GM23338 (cell line): ENCODE measurements at regions not wholly inside any gene's neighbourhood (a gene's known extent, or its start where the extent isn't known, plus 50 kb on each side); places are given as distances from the start of the nearest gene placed in this dataset.

ENCODE experiments used
- ATAC-seq: fragments of 200-7000 bp; cut with Tn5 transposase; 3 replicates; pipeline ENCODE4 v1.9.1; 2020
- DNase-seq: peaks from one replicate; pipeline ENCODE4 v3.0.0-alpha.2; 2015; ENCODE audit warnings: low spot score
- H2AFZ ChIP-seq: fragments of 200-600 bp; sonication (generic); 2 replicates; pipeline ENCODE4 v1.8.0; 2016; ENCODE audit warnings: antibody characterized with exemption, mild to moderate bottlenecking, moderate library complexity
- H3F3A ChIP-seq: fragments of 200-600 bp; sonication (generic); replicated peaks from 2 replicates; pipeline ENCODE4 v1.8.0; 2017; ENCODE audit warnings: antibody characterized with exemption, mixed run types, low read depth
- H3K27ac ChIP-seq: fragments of 200-600 bp; sonication (generic); 2 replicates; pipeline ENCODE4 v1.6.1; 2016; ENCODE audit warnings: low read depth
- H3K27me3 ChIP-seq: fragments of 200-600 bp; sonication (generic); 2 replicates; pipeline ENCODE4 v1.8.0; 2016; ENCODE audit warnings: mild to moderate bottlenecking, mixed run types, moderate library complexity; ENCODE audit not compliant: insufficient read depth
- H3K36me3 ChIP-seq: fragments of 200-600 bp; sonication (generic); 2 replicates; pipeline ENCODE4 v1.8.0; 2016; ENCODE audit warnings: mild to moderate bottlenecking; ENCODE audit not compliant: insufficient read depth
- H3K4me1 ChIP-seq: fragments of 200-600 bp; sonication (generic); 2 replicates; pipeline ENCODE4 v1.8.0; 2016; ENCODE audit warnings: mild to moderate bottlenecking, moderate library complexity; ENCODE audit not compliant: insufficient read depth
- H3K4me2 ChIP-seq: fragments of 200-600 bp; sonication (generic); 2 replicates; pipeline ENCODE4 v1.7.1; 2017; ENCODE audit warnings: mixed run types
- H3K4me3 ChIP-seq: fragments of 200-600 bp; sonication (generic); 2 replicates; pipeline ENCODE4 v1.6.1; 2016; ENCODE audit warnings: mixed run types
- H3K79me2 ChIP-seq: fragments of 200-600 bp; sonication (generic); replicated peaks from 2 replicates; pipeline ENCODE4 v1.8.0; 2017; ENCODE audit warnings: mild to moderate bottlenecking; ENCODE audit not compliant: insufficient read depth
- H3K9me2 ChIP-seq: fragments of 200-600 bp; sonication (generic); 2 replicates; pipeline ENCODE4 v1.8.0; 2017; ENCODE audit not compliant: insufficient read depth
- H4K20me1 ChIP-seq: fragments of 200-600 bp; sonication (generic); replicated peaks from 2 replicates; pipeline ENCODE4 v1.8.0; 2017; ENCODE audit warnings: mild to moderate bottlenecking; ENCODE audit not compliant: insufficient read depth
- H3K27ac Mint-ChIP-seq: 2 replicates; pipeline ENCODE4 v1.8.0; 2020; ENCODE audit warnings: inconsistent platforms, mild to moderate bottlenecking, moderate library complexity, mixed read lengths
- H3K27me3 Mint-ChIP-seq: 3 replicates; pipeline ENCODE4 v1.8.0; 2022; ENCODE audit warnings: low read depth, mild to moderate bottlenecking, moderate library complexity, mixed read lengths, inconsistent platforms; ENCODE audit not compliant: insufficient read depth, poor library complexity
- H3K36me3 Mint-ChIP-seq: 3 replicates; pipeline ENCODE4 v1.8.0; 2021; ENCODE audit warnings: low read depth, mild to moderate bottlenecking, inconsistent platforms, moderate library complexity, mixed read lengths
- H3K4me1 Mint-ChIP-seq: 3 replicates; pipeline ENCODE4 v1.8.0; 2020; ENCODE audit warnings: mild to moderate bottlenecking, inconsistent platforms, mixed read lengths
- H3K4me3 Mint-ChIP-seq: 3 replicates; pipeline ENCODE4 v1.8.0; 2021; ENCODE audit warnings: moderate library complexity, mild to moderate bottlenecking, inconsistent platforms, mixed read lengths
- H3K9me3 Mint-ChIP-seq: 3 replicates; pipeline ENCODE4 v1.8.0; 2020; ENCODE audit warnings: moderate library complexity, mild to moderate bottlenecking, inconsistent platforms, mixed read lengths
- CREB1 ChIP-seq: fragments of 250-450 bp; sonication (Bioruptor Pico); IDR thresholded peaks from 2 replicates; pipeline ENCODE4 v1.5.0; 2020; ENCODE audit warnings: low read depth, mild to moderate bottlenecking, moderate library complexity
- EZH2 ChIP-seq: fragments of 200-600 bp; sonication (generic); IDR thresholded peaks from one replicate; pipeline ENCODE4 v1.8.0; 2017; ENCODE audit warnings: antibody characterized with exemption, mild to moderate bottlenecking, low read depth; ENCODE audit not compliant: unreplicated experiment
- EZH2phosphoT487 ChIP-seq: fragments of 200-600 bp; sonication (generic); IDR thresholded peaks from one replicate; pipeline ENCODE4 v1.8.1; 2018; ENCODE audit warnings: antibody characterized with exemption; ENCODE audit not compliant: unreplicated experiment
- JUNB ChIP-seq: IDR thresholded peaks from one replicate; pipeline ENCODE4 v1.6.1; 2016; ENCODE audit warnings: antibody characterized with exemption; ENCODE audit not compliant: unreplicated experiment
- NANOG ChIP-seq: IDR thresholded peaks from 2 replicates; pipeline ENCODE4 v1.6.1; 2016; ENCODE audit warnings: antibody characterized with exemption, borderline replicate concordance
- POLR2AphosphoS5 ChIP-seq: IDR thresholded peaks from 2 replicates; pipeline ENCODE4 v1.6.1; 2016; ENCODE audit warnings: antibody characterized with exemption, low read depth
- STAT1 ChIP-seq: IDR thresholded peaks from one replicate; pipeline ENCODE4 v1.6.1; 2016; ENCODE audit warnings: antibody characterized with exemption; ENCODE audit not compliant: unreplicated experiment
- ZNF114 ChIP-seq: fragments of 250-450 bp; sonication (Bioruptor Pico); IDR thresholded peaks from 2 replicates; pipeline ENCODE4 v1.5.0; 2020; ENCODE audit warnings: mild to moderate bottlenecking, moderate library complexity
- ZNF331 ChIP-seq: fragments of 250-450 bp; sonication (Bioruptor Pico); IDR thresholded peaks from 2 replicates; pipeline ENCODE4 v1.5.0; 2020; ENCODE audit warnings: low read depth, mild to moderate bottlenecking, moderate library complexity
- TF ChIP-seq, protein P1 (sequence below): IDR thresholded peaks from one replicate; pipeline ENCODE4 v1.6.1; 2018; ENCODE audit warnings: antibody characterized with exemption; ENCODE audit not compliant: unreplicated experiment
- TF ChIP-seq, protein P2 (sequence below): fragments of 250-450 bp; sonication (Bioruptor Pico); IDR thresholded peaks from 2 replicates; pipeline ENCODE4 v1.5.0; 2020; ENCODE audit warnings: mild to moderate bottlenecking, moderate library complexity
- TF ChIP-seq, protein P3 (sequence below), 2 experiments: fragments of 200-600 bp in 1 of 2; sonication (generic) in 1 of 2; conservative IDR thresholded peaks; 2 replicates each; pipeline versions ENCODE4 v1.5.1 to v1.6.1; 2016 to 2017; ENCODE audit warnings: antibody characterized with exemption in 2 of 2, low read depth in 2 of 2, mild to moderate bottlenecking in 2 of 2, moderate library complexity in 1 of 2
- TF ChIP-seq, protein P4 (sequence below): IDR thresholded peaks from 2 replicates; pipeline ENCODE4 v1.6.1; 2016; ENCODE audit warnings: antibody characterized with exemption

DNA sequence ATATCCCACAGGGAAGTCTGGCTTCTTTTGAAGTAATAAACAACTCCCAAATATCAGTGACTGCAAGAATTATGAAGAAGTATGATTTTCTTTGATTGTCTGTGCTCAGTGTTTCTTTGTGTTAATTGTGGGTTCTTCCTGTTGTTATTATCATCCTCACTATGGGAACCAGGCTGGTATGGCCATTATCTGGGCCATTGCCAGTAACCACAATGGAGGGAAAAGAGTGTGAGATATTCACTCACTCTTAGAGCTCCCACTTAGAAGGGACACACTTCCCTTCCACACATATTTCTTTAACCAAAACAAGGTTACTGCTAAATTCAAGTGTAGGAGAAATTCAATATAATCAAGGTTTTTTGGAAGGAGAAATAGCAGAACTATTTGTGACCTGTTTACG is 503.7 kb downstream of the SLC6A15 start:
- DNase-seq (no peak), ATAC-seq (no peak)
- Mint-ChIP-seq H3K36me3 (no peaks in the 10 kb centered on the region), H3K9me3 (no peaks in the 10 kb centered on the region), H3K27ac (no peak overlapping the region), H3K27me3 (no peaks in the 10 kb centered on the region), H3K4me3 (no peak overlapping the region), H3K4me1 (no peaks in the 10 kb centered on the region)
- Histone ChIP-seq H3K9me2 (peaks cover 16% of the 10 kb centered on the region; the same call in 1 of the 2 replicates), H3K4me1 (no peaks in the 10 kb centered on the region), H3K4me3 (no peak overlapping the region), H4K20me1 (no peaks in the 10 kb centered on the region), H3K27me3 (no peaks in the 10 kb centered on the region), H2AFZ (no peak overlapping the region), H3K4me2 (no peak overlapping the region), H3K79me2 (no peaks in the 10 kb centered on the region), H3K27ac (no peak overlapping the region), H3K36me3 (no peaks in the 10 kb centered on the region), H3F3A (no peaks in the 10 kb centered on the region)
- TF ChIP-seq STAT1: no peak
- TF ChIP-seq NANOG: no peak
- no peak for TF ChIP-seq EZH2phosphoT487
- TF ChIP-seq CREB1: no peak
- TF ChIP-seq POLR2AphosphoS5: no peak
- TF ChIP-seq, protein P1, sequence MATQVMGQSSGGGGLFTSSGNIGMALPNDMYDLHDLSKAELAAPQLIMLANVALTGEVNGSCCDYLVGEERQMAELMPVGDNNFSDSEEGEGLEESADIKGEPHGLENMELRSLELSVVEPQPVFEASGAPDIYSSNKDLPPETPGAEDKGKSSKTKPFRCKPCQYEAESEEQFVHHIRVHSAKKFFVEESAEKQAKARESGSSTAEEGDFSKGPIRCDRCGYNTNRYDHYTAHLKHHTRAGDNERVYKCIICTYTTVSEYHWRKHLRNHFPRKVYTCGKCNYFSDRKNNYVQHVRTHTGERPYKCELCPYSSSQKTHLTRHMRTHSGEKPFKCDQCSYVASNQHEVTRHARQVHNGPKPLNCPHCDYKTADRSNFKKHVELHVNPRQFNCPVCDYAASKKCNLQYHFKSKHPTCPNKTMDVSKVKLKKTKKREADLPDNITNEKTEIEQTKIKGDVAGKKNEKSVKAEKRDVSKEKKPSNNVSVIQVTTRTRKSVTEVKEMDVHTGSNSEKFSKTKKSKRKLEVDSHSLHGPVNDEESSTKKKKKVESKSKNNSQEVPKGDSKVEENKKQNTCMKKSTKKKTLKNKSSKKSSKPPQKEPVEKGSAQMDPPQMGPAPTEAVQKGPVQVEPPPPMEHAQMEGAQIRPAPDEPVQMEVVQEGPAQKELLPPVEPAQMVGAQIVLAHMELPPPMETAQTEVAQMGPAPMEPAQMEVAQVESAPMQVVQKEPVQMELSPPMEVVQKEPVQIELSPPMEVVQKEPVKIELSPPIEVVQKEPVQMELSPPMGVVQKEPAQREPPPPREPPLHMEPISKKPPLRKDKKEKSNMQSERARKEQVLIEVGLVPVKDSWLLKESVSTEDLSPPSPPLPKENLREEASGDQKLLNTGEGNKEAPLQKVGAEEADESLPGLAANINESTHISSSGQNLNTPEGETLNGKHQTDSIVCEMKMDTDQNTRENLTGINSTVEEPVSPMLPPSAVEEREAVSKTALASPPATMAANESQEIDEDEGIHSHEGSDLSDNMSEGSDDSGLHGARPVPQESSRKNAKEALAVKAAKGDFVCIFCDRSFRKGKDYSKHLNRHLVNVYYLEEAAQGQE: no peak
- TF ChIP-seq, protein P2, sequence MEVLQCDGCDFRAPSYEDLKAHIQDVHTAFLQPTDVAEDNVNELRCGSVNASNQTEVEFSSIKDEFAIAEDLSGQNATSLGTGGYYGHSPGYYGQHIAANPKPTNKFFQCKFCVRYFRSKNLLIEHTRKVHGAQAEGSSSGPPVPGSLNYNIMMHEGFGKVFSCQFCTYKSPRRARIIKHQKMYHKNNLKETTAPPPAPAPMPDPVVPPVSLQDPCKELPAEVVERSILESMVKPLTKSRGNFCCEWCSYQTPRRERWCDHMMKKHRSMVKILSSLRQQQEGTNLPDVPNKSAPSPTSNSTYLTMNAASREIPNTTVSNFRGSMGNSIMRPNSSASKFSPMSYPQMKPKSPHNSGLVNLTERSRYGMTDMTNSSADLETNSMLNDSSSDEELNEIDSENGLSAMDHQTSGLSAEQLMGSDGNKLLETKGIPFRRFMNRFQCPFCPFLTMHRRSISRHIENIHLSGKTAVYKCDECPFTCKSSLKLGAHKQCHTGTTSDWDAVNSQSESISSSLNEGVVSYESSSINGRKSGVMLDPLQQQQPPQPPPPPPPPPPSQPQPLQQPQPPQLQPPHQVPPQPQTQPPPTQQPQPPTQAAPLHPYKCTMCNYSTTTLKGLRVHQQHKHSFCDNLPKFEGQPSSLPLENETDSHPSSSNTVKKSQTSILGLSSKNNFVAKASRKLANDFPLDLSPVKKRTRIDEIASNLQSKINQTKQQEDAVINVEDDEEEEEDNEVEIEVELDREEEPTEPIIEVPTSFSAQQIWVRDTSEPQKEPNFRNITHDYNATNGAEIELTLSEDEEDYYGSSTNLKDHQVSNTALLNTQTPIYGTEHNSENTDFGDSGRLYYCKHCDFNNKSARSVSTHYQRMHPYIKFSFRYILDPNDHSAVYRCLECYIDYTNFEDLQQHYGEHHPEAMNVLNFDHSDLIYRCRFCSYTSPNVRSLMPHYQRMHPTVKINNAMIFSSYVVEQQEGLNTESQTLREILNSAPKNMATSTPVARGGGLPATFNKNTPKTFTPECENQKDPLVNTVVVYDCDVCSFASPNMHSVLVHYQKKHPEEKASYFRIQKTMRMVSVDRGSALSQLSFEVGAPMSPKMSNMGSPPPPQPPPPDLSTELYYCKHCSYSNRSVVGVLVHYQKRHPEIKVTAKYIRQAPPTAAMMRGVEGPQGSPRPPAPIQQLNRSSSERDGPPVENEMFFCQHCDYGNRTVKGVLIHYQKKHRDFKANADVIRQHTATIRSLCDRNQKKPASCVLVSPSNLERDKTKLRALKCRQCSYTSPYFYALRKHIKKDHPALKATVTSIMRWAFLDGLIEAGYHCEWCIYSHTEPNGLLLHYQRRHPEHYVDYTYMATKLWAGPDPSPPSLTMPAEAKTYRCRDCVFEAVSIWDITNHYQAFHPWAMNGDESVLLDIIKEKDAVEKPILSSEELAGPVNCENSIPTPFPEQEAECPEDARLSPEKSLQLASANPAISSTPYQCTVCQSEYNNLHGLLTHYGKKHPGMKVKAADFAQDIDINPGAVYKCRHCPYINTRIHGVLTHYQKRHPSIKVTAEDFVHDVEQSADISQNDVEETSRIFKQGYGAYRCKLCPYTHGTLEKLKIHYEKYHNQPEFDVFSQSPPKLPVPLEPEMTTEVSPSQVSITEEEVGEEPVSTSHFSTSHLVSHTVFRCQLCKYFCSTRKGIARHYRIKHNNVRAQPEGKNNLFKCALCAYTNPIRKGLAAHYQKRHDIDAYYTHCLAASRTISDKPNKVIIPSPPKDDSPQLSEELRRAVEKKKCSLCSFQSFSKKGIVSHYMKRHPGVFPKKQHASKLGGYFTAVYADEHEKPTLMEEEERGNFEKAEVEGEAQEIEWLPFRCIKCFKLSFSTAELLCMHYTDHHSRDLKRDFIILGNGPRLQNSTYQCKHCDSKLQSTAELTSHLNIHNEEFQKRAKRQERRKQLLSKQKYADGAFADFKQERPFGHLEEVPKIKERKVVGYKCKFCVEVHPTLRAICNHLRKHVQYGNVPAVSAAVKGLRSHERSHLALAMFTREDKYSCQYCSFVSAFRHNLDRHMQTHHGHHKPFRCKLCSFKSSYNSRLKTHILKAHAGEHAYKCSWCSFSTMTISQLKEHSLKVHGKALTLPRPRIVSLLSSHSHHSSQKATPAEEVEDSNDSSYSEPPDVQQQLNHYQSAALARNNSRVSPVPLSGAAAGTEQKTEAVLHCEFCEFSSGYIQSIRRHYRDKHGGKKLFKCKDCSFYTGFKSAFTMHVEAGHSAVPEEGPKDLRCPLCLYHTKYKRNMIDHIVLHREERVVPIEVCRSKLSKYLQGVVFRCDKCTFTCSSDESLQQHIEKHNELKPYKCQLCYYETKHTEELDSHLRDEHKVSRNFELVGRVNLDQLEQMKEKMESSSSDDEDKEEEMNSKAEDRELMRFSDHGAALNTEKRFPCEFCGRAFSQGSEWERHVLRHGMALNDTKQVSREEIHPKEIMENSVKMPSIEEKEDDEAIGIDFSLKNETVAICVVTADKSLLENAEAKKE: no peak
- TF ChIP-seq ZNF331 (CRISPR knock-in tag): no peak
- no peak for TF ChIP-seq JUNB
- TF ChIP-seq, protein P3, sequence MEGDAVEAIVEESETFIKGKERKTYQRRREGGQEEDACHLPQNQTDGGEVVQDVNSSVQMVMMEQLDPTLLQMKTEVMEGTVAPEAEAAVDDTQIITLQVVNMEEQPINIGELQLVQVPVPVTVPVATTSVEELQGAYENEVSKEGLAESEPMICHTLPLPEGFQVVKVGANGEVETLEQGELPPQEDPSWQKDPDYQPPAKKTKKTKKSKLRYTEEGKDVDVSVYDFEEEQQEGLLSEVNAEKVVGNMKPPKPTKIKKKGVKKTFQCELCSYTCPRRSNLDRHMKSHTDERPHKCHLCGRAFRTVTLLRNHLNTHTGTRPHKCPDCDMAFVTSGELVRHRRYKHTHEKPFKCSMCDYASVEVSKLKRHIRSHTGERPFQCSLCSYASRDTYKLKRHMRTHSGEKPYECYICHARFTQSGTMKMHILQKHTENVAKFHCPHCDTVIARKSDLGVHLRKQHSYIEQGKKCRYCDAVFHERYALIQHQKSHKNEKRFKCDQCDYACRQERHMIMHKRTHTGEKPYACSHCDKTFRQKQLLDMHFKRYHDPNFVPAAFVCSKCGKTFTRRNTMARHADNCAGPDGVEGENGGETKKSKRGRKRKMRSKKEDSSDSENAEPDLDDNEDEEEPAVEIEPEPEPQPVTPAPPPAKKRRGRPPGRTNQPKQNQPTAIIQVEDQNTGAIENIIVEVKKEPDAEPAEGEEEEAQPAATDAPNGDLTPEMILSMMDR (conservative IDR thresholded peaks at IDR 0.05; ENCODE audit: low read depth in 2 of 2): no peak
- TF ChIP-seq ZNF114 (CRISPR knock-in tag): no peak
- TF ChIP-seq, protein P4, sequence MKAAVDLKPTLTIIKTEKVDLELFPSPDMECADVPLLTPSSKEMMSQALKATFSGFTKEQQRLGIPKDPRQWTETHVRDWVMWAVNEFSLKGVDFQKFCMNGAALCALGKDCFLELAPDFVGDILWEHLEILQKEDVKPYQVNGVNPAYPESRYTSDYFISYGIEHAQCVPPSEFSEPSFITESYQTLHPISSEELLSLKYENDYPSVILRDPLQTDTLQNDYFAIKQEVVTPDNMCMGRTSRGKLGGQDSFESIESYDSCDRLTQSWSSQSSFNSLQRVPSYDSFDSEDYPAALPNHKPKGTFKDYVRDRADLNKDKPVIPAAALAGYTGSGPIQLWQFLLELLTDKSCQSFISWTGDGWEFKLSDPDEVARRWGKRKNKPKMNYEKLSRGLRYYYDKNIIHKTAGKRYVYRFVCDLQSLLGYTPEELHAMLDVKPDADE: no peak
- no peak for TF ChIP-seq EZH2
